GM23338 (cell line): ENCODE measurements at regions not wholly inside any gene's neighbourhood (a gene's known extent, or its start where the extent isn't known, plus 50 kb on each side); places are given as distances from the start of the nearest gene placed in this dataset.

Experiments used
- EZH2 ChIP-seq: fragments of 200-600 bp; sonication (generic); IDR thresholded peaks from one replicate; pipeline ENCODE4 v1.8.0; 2017; ENCODE audit warnings: antibody characterized with exemption, mild to moderate bottlenecking, low read depth; ENCODE audit not compliant: unreplicated experiment
- EZH2phosphoT487 ChIP-seq: fragments of 200-600 bp; sonication (generic); IDR thresholded peaks from one replicate; pipeline ENCODE4 v1.8.1; 2018; ENCODE audit warnings: antibody characterized with exemption; ENCODE audit not compliant: unreplicated experiment
- JUNB ChIP-seq: IDR thresholded peaks from one replicate; pipeline ENCODE4 v1.6.1; 2016; ENCODE audit warnings: antibody characterized with exemption; ENCODE audit not compliant: unreplicated experiment
- NANOG ChIP-seq: IDR thresholded peaks from 2 replicates; pipeline ENCODE4 v1.6.1; 2016; ENCODE audit warnings: antibody characterized with exemption, borderline replicate concordance
- POLR2AphosphoS5 ChIP-seq: IDR thresholded peaks from 2 replicates; pipeline ENCODE4 v1.6.1; 2016; ENCODE audit warnings: antibody characterized with exemption, low read depth
- STAT1 ChIP-seq: IDR thresholded peaks from one replicate; pipeline ENCODE4 v1.6.1; 2016; ENCODE audit warnings: antibody characterized with exemption; ENCODE audit not compliant: unreplicated experiment
- ZNF114 ChIP-seq: fragments of 250-450 bp; sonication (Bioruptor Pico); IDR thresholded peaks from 2 replicates; pipeline ENCODE4 v1.5.0; 2020; ENCODE audit warnings: mild to moderate bottlenecking, moderate library complexity
- ZNF331 ChIP-seq: fragments of 250-450 bp; sonication (Bioruptor Pico); IDR thresholded peaks from 2 replicates; pipeline ENCODE4 v1.5.0; 2020; ENCODE audit warnings: low read depth, mild to moderate bottlenecking, moderate library complexity
- TF ChIP-seq, protein P1 (sequence below), 2 experiments: fragments of 200-600 bp in 1 of 2; sonication (generic) in 1 of 2; conservative IDR thresholded peaks; 2 replicates each; pipeline versions ENCODE4 v1.5.1 to v1.6.1; 2016 to 2017; ENCODE audit warnings: antibody characterized with exemption in 2 of 2, low read depth in 2 of 2, mild to moderate bottlenecking in 2 of 2, moderate library complexity in 1 of 2
- TF ChIP-seq, protein P2 (sequence below): IDR thresholded peaks from one replicate; pipeline ENCODE4 v1.6.1; 2018; ENCODE audit warnings: antibody characterized with exemption; ENCODE audit not compliant: unreplicated experiment
- TF ChIP-seq, protein P3 (sequence below): IDR thresholded peaks from 2 replicates; pipeline ENCODE4 v1.6.1; 2016; ENCODE audit warnings: antibody characterized with exemption

DNA sequence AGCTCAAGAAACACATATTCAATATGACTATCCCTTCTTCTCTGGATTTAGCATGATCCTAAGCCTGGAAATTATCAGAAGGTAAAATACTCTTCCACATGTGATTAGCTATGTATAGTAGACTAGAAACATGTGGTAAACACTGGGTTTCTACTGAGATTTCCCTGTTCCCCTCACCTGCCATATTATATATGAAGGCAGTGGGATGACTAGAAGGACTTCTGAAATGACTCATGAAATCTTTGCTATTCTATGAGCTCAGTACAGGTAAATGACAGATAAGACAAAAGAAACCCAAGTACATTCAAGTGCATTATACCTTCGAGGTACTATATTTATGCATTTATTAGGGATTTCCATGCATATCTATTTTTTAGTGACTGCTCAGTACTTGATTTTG lies 152.9 kb downstream of the DNAJB9 start:
- TF ChIP-seq, protein P1, sequence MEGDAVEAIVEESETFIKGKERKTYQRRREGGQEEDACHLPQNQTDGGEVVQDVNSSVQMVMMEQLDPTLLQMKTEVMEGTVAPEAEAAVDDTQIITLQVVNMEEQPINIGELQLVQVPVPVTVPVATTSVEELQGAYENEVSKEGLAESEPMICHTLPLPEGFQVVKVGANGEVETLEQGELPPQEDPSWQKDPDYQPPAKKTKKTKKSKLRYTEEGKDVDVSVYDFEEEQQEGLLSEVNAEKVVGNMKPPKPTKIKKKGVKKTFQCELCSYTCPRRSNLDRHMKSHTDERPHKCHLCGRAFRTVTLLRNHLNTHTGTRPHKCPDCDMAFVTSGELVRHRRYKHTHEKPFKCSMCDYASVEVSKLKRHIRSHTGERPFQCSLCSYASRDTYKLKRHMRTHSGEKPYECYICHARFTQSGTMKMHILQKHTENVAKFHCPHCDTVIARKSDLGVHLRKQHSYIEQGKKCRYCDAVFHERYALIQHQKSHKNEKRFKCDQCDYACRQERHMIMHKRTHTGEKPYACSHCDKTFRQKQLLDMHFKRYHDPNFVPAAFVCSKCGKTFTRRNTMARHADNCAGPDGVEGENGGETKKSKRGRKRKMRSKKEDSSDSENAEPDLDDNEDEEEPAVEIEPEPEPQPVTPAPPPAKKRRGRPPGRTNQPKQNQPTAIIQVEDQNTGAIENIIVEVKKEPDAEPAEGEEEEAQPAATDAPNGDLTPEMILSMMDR (conservative IDR thresholded peaks at IDR 0.05; ENCODE audit: low read depth in 2 of 2): no peak
- TF ChIP-seq, protein P2, sequence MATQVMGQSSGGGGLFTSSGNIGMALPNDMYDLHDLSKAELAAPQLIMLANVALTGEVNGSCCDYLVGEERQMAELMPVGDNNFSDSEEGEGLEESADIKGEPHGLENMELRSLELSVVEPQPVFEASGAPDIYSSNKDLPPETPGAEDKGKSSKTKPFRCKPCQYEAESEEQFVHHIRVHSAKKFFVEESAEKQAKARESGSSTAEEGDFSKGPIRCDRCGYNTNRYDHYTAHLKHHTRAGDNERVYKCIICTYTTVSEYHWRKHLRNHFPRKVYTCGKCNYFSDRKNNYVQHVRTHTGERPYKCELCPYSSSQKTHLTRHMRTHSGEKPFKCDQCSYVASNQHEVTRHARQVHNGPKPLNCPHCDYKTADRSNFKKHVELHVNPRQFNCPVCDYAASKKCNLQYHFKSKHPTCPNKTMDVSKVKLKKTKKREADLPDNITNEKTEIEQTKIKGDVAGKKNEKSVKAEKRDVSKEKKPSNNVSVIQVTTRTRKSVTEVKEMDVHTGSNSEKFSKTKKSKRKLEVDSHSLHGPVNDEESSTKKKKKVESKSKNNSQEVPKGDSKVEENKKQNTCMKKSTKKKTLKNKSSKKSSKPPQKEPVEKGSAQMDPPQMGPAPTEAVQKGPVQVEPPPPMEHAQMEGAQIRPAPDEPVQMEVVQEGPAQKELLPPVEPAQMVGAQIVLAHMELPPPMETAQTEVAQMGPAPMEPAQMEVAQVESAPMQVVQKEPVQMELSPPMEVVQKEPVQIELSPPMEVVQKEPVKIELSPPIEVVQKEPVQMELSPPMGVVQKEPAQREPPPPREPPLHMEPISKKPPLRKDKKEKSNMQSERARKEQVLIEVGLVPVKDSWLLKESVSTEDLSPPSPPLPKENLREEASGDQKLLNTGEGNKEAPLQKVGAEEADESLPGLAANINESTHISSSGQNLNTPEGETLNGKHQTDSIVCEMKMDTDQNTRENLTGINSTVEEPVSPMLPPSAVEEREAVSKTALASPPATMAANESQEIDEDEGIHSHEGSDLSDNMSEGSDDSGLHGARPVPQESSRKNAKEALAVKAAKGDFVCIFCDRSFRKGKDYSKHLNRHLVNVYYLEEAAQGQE: no peak
- no peak for TF ChIP-seq ZNF114 (CRISPR knock-in tag)
- TF ChIP-seq EZH2: no peak
- TF ChIP-seq POLR2AphosphoS5: no peak
- TF ChIP-seq, protein P3, sequence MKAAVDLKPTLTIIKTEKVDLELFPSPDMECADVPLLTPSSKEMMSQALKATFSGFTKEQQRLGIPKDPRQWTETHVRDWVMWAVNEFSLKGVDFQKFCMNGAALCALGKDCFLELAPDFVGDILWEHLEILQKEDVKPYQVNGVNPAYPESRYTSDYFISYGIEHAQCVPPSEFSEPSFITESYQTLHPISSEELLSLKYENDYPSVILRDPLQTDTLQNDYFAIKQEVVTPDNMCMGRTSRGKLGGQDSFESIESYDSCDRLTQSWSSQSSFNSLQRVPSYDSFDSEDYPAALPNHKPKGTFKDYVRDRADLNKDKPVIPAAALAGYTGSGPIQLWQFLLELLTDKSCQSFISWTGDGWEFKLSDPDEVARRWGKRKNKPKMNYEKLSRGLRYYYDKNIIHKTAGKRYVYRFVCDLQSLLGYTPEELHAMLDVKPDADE: no peak
- no peak for TF ChIP-seq NANOG
- no peak for TF ChIP-seq ZNF331
- no peak for TF ChIP-seq EZH2phosphoT487
- no peak for TF ChIP-seq STAT1
- TF ChIP-seq JUNB: no peak
